Stimulated activated CD4-positive, alpha-beta T cell treated with anti-CD3 and anti-CD28 coated beads, TNF-alpha, amount 100 ng/mL, for 24 hours (primary cell): ENCODE measurements at regions not wholly inside any gene's neighbourhood (a gene's known extent, or its start where the extent isn't known, plus 50 kb on each side); places are given as distances from the start of the nearest gene placed in this dataset.

Experiments
- DNase-seq, 3 experiments: peaks; one replicate each; pipeline ENCODE4 v3.0.0-alpha.2; 2020; ENCODE audit warnings: low read depth in 3 of 3

DNA sequence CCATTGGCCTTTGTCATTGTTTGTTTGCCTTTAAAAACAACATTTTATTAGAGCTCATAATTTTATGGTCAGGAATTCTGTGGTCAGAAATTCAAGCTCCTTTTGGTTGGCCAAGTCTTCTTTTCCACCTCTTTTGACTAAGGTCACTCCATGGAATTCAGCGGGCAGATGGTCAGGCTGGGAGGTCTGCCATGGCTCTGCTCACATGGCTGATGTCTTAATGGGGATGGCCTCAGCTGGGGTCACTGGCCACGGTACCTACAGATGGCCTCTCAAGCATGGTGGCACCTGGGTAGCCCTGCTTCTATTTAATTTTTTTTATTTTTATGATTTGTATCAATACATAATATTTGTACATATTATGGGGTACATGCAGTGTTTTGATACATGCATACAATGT lies 360.8 kb upstream of the MCTP2 start:
- DNase-seq, result no peak

DNA sequence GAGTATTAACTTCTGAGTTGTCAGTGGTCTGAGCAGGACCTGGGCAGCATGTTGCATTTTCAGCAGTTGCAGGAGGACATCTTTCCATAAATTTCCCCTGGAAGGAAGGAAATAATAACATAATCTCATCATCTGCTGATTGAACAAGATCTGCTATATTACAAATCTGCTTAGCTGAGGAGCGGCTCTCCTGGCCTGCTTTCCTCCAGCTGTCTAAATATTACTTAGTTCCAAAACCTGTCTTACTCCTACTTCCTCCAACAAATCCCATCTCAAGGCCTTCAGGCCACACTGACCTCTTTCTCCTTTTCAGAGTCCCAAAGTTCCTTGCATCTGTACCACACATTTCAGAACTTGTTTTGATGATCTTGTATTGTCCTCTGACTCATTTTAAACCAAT lies 364.4 kb upstream of the MCTP2 start:
- DNase-seq, result no peak

DNA sequence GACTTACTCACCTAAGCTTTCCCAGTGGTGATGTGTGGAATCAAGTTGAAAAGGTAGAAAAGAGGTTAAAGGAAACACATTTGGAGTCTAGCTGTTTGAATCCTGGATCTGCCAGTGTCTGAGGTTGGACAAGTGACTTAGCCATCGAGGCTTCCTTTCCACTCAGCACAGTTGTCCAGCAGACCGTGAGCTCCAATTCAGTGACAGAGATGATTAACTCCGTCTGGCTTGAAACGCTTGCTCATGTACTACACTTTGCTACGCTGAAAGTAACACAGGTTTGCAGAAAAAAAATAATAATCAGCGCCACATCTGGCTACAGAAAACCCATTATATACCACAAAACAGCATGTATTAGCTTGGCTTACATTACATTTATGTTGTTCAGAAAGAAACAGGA lies 364.9 kb upstream of the MCTP2 start:
- DNase-seq, result no peak

DNA sequence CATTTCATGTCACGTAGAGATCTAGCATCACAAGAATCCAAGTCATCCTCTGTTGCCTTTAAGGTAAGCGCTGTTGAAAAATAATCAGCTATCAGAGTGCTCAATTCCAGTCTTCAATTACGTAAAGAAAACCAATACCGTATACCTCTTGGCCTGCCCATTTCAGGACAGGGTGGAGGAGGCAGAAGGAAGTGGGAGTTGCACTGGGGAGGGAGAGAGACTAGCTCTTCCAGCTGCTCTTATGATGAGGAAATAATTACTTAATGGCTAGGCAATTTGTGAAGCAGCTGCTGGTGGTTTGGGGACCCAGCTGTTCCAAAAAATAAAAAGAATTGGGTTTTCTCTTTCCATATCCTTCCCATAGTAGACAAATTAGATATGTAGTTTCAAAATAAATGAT lies 365.8 kb upstream of the MCTP2 start:
- DNase-seq, result no peak

DNA sequence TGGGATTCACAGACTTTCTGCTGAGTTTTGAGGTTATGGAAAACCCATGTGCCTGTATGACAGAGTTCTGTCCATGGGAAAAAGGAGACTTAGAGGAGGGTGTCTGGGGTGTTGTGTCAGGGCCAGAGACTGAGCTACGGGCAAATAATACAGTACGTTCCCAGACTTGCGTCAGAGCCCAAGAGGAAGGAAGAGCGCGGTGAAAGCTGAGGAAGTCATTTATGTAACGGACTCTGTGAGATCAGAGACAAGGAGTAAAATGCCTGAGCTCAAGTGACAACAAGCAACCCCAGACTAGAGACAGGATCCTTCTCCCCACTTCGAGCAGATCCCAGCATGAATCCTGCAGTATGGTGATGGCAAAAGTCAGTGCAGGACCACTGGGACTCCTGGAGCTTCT lies 368.6 kb upstream of the MCTP2 start:
- no peak for DNase-seq

DNA sequence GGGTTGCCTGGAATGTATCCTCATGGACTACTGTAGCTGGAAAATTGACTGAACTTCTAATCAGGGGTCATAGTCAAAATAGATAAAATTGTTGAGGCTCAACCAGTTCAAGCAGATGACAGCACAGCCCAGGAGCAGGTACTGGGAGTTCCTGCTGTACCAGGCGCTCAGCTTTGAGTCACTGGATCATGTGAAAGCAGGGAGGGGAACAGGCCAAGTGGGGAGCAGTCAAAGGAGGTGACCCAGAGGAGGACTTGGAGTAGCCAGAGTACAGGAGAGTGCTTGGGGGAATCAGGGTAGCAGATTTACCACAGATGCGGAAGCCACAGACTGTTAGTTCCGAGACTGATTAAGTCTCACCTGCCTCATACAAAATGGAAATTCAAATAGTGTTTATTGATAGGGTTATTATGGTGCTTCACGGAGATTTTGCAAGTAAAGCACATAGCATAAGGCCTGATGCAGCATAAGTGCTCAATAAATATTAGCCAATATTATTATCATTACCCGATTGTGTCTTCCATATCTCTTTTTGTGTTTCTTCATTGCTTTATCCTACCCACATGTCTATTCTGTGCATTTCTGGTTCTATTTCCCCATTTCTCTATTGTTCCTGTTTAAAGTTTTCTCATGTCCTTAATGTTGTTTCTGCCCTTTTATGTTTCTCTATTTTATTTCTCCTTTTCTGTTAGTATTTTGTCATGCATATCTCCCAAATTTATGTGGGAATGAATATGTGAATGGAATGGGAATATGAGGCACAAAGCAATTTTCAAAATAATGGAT lies 369.2 kb upstream of the MCTP2 start:
- no peak for DNase-seq

DNA sequence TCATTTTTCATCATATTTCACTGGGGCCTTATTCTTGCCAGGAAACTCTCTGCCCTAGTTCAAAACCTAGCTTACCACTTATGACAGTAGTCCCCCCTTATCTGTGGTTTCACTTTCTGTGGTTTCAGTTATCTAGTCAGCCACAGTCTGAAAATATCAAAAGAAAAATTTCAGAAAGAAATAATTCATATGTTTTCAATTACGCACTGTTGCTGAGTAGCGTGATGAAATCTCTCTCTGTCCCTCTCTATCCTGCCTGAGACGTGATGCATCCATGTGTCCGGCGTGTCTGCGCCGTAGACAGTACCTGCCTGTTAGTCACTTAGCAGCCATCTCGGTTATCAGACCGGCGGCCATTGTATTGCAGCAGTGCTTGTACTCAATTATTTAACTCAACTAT lies 369.9 kb upstream of the MCTP2 start:
- no peak for DNase-seq

DNA sequence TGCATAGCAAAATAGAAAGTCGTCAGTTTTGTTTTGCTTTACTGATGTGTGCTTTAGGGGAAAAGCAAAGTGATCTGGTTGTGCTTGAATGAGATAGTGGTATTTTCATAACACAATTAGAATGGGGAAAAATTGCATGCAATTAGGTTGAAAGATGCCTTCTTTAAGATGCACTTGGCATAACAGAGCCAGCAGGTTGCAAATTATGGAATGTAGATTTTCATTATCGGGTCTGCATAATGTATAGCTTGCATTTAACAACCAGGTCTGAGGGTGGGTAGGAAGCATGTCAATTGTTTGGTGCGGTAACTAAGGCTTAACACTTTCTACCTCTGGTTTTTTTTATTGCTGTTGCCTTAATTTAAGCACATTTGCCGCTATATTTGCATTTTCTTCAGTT lies 370.7 kb upstream of the MCTP2 start:
- DNase-seq, result no peak

DNA sequence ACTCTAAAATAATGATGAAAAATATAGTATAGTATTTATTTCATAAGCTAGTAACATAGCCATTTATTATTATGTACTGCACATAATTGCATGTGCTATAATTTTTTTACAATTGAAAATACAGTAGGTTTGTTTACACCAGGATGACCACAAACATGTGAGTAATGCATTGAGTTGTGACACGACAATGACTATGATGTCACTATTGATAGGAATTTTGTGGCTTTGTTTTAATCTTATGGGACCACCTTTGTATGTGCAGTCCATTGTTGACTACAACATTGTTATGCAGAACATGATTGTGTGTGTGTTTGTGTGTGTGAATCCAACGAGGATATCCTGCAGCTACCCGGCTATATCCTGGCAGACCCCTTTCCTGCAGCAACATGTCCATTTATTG lies 372.2 kb upstream of the MCTP2 start:
- DNase-seq, result no peak

DNA sequence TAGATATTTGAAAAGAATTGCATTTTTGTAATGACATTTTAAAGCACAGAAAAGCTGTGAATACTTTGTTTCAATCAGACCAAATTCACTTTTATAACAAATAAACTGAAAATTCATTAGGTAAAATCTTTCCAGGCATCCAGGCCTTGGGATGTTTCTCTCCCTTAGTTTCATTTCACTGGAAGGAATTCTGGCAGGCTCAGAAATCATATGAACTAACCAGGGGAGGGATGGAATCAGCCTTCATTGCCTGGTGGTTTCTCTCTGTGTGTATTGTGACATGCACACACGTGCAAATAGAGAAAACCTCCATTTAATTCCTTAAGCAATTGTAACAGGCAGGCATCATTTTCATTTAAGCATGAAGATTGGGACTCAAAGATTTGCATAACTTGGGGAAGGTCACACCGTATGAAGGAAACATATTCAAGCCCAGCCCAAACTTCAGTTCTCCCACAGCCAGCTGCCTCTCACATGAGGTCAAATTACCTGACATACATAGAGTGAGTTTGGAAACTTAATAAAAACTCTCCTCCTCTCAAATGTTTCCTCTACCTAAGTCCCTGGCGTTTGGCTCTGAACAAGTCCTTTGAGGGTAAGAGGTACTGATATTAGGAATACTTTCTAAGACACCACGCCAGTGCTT lies 376.1 kb upstream of the MCTP2 start:
- DNase-seq, result no peak

DNA sequence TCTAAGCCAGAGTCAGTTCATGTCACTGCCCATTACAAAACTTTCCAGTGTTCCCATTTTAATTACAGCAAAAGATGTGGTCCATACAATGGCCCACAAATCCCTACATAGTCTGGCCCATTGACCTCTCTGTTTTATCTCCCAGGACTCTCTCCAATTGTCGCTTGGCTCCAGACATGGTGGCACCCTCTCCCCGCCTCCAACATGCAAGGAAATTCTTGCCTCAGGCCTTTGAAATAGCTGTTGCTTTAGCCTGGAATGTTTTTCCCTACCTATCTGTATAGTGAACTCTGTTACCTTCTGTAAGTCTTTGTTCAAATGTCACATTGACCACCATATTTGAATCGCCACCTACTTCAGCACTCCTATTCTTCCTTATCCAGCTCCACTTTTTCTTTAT lies 377.3 kb upstream of the MCTP2 start:
- DNase-seq, result no peak

DNA sequence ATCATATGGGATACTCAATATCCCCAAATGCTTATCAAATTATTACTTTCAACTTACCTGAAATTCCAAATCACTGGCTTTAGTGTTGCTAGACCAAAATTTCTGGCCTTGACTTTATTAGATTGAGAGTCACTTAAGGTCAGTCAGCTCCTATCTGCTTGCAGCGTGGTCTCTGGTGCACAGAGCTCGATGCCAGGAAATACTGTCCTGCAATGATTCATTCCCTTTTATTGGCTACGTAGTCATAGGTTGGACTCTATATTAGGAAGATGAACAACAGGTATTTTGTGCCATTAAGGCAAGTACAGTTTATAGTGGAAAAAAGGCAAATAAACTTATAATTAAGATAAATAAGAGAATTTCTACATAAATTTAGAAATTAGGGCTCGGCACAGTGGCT lies 378.6 kb upstream of the MCTP2 start:
- DNase-seq, result no peak

DNA sequence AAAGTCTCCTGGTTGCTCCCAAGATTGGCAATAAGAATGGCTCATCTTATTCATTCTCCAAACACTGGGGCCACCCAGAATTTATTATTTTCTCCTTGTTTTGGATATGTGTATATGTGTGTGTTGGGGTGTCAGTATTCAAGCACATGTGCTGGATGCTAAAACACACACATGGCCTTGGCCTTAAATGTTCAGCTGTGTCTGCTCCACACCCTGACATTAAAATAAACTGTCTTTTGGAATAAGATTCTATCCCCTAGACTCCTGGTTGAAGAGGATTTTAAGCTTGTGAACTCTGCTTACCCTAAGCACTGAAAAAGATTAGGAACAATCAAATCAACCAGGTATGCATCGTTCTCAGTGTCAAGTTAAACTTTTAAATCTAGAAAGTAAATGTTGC lies 382.9 kb upstream of the MCTP2 start:
- no peak for DNase-seq

DNA sequence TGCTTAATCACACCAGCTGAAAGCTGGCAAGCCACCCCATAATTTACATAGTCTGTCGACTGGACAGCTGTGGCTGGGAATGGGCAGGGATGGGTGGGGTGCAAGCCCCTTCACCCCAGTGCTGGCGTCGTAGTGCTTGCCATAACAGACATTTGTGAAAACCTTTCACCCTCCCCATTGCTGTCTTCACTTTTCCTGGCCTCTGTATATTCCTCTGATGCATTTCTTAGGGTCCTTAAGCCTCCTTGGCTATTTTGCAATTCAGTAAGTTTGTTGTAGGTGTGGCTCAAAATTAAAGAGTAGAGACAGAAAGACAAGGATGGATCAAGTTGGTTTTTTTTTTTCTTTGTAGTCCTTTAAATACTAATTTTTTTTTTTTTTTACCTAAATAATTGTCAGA lies 383.3 kb upstream of the MCTP2 start:
- no peak for DNase-seq

DNA sequence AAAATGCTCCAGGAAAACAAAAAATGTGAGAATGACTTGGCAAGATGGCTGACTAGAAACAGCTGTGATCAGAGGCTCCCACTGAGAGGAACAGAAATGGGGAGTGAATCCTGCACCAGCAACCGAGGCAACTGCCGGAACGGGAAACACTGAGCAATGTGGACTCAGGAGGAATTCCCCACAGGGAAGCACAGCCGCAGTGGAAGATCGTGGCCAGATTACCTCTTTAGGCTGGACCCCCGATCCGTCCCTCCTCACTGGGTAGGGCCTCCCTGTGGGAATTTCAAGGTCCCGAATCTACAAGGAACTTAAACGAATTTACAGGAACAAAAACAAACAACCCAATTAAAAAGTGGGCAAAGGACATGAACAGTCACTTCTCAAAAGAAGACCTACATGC lies 385.2 kb upstream of the MCTP2 start:
- DNase-seq, result no peak

DNA sequence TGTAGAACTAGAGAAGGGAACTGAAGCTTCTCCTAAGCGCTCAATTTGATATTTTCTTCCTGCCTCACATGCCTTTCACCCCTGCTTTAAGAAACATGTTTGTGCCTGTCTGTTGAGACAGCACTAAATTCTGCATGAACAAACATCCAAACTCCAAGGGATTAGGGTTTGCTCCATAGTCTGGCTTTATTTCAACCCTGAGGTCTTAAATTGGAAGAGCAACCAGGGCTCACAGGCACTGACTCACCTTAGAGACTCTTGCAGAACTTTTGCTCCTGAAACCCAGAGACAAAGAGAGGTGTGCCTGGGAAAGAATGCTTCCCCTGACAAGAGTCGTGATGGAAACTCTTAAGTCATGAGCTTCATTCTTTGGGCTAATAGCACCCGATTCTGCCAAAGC lies 393.9 kb upstream of the MCTP2 start:
- no peak for DNase-seq

DNA sequence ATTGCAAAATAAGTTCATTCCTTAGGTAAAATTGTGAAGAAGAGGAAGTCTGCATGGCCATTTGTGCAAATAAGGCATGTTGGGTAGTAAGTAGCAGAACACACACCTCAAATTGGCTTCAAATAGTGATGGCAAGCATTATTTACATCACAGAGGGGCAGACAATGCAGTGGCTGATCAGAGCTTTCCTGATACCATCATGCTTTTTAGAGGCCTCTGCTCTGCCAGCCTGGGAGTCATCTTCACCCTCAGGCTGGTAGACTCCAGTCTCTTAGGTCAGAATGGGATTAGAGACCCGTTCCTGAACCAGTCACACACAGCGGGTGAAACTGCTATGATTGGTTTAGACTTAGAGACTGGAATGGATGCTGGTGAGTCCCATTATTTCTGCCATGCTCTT lies 396.0 kb upstream of the MCTP2 start:
- DNase-seq, result no peak

DNA sequence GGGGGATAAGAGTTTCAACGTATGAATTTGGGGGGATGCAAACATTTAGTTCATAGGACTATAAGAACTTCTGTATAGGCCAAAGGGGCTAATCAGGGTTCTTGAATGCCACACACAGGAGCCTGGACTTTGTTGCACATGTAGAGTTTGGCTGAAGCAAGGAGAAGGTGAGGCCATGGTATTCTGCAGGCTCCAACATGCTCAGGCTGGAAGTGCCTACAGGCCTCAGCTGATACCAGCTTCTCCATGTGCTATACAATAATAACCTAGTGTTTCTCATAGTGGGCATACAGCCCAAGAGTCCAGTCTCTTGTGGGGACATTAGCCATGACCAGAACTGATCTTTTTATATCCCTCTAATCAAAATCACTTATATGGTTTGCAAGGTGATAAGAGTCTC lies 399.7 kb upstream of the MCTP2 start:
- DNase-seq, result no peak

DNA sequence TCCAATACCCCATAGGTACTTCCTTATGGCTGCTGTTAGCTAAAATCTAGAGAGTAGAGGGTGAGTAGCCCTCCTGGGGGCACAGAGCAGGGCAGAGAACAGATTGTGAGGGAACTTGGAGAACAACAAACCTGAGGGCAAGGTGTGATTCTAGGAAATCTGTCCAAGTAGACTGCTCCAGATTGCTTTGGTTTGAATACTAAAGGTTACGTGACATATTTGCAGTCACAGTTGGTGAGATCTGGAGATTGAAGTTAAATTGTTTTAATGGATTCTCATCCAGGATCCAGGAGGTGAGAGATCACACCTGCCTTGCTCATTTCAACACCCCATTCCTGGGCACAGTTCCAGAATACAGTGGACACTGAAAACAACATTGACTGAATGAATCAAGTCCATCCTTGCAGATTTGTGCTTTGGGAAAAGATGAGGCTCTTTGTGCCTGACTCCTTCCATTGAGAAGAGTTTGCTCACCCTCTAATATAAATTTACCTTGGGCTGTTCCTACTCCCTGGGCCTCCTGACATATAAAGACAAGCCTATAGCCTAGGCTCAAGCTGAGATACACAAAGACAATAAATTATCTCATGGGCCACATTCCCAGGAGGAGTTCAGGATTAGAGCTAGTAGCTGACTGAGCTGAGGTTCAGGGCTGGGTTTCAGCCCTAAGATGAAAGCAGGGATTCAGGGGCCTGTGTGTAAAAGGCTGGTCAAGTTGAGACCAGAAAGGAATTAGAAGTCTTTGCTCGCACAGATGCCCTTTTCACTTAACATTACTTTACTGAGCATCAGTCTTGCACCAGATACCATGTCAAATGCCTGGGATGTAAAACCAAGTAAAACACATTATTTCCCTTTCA lies 400.9 kb upstream of the MCTP2 start:
- no peak for DNase-seq

DNA sequence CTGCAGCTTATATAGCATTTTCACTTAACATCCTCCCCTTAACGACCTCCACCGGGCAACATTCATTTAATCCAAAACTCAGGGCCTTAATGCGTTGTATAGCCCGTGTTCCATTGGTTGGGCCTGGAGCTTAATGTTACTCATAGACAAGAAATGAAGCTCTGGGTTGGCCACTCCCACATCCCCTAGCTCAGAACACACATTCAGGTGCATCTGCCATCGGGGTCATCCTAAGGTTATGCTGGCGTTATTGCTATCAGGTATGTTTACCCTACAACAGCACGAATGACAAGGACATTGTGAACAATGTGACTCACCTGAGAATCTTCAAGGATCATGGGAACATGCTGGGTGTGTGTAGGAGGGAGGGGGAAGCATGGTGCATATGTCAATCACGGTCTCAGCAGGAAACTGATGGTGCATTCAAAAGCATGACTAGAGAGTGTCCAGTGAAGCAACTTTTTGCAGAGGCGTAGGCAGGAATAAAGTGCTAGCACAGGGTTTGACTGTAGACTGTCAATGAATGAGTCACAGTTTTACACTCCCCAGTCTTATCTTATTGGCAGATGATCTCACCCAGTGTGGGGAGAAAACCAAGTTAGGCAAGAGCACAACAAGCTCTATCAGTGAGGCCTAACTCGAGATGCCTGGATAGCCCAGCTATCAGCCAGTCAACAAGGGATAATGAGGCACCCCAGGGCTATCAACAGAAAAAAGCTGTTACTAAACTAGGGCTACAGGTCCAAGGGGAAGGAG lies 402.1 kb upstream of the MCTP2 start:
- DNase-seq, result no peak

DNA sequence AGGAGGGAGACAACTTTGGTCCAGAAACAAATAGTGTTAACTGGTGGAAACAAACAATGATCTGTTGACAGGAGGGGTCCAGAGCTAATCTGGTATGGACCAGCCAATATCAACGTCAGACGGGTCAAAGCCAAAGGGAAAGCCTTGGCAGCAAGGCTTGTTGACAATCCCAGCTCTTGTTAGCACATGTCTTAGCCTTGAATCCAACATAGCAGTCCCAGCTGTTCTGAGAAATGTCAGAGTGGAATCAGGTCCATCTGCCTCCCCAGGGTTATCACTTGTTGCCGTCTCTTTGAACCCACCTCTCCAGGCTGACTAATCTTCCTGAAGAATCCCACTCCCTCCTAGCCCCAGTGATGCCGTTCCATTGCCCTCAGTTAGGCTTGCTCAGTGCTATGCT lies 404.6 kb upstream of the MCTP2 start:
- DNase-seq, result no peak

DNA sequence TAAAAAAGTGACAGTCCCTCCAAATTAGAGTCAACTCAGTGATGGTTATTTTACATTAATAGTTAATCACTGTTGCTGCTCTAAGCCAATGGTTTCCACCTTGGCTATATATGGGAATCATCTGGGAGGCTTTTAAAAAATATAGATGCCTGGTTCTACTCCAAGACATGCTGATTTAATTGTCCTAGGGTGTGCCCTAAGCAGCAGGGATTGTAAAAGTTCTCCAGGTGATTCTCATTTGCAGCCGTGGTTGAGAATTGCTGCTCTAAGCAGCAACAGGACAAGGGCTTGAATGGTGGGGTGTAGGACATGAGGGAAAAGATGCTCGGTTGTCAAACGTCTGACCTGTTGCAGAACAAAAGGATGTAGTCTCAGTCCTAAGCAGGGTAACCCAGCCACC lies 405.1 kb upstream of the MCTP2 start:
- no peak for DNase-seq
